Ovary (tissue), 7 donors: ENCODE measurements at regions not wholly inside any gene's neighbourhood (a gene's known extent, or its start where the extent isn't known, plus 50 kb on each side); places are given as distances from the start of the nearest gene placed in this dataset.

Experiments
- DNase-seq, 5 donors: peaks; one replicate each; pipeline ENCODE4 v3.0.0-alpha.2; 2019 to 2020
- H3K27ac ChIP-seq, 2 donors: fragments of 200-600 bp; one replicate each; pipeline versions ENCODE4 v1.5.1 to v1.8.0; 2019 to 2022
- H3K27me3 ChIP-seq: fragments of 200-600 bp; one replicate; pipeline ENCODE4 v1.8.0; 2022
- H3K36me3 ChIP-seq: fragments of 200-600 bp; sonication (generic); one replicate; pipeline ENCODE4 v1.5.1; 2019
- H3K4me1 ChIP-seq: one replicate; pipeline ENCODE4 v1.8.1; 2013; ENCODE audit warnings: mild to moderate bottlenecking, moderate library complexity; ENCODE audit not compliant: insufficient read depth
- H3K4me3 ChIP-seq: fragments of 200-600 bp; sonication (generic); one replicate; pipeline ENCODE4 v1.5.1; 2017
- H3K9me3 ChIP-seq, 2 donors: fragments of 200-600 bp in 1 of 2; sonication (generic) in 1 of 2; one replicate each; pipeline versions ENCODE4 v1.5.1 to v1.8.1; 2013 to 2019; ENCODE audit warnings: mild to moderate bottlenecking in 1 of 2, moderate library complexity in 1 of 2
- EP300 ChIP-seq: sonication (generic); formaldehyde crosslinking; IDR thresholded peaks from one replicate; pipeline ENCODE4 v1.6.1; 2017; ENCODE audit warnings: antibody characterized with exemption
- POLR2A ChIP-seq: fragments of 450-650 bp; IDR thresholded peaks from one replicate; pipeline ENCODE4 v1.6.1; 2017; ENCODE audit warnings: antibody characterized with exemption, mild to moderate bottlenecking, moderate library complexity
- WGBS, 3 donors: extraction: QIAGEN DNeasy Blood & Tissue Kit in 1 of 3; methylation state at CpG; one replicate each; pipeline versions ENCODE4 v1.1.5 to v1.1.7; 2013 to 2017; 5-methylcytosine and 5-hydroxymethylcytosine counted together
- intact Hi-C, 4 donors: fragments of 100-400 bp; cut with DNase I; formaldehyde crosslinking; loops; one replicate each; pipeline versions ENCODE4 v1.11.0 to v1.15.1; 2022 to 2023
- TF ChIP-seq, protein P1 (sequence below), 3 donors: fragments of 450-650 bp in 2 of 3; fragments of 200-600 bp in 1 of 3; IDR thresholded peaks; one replicate each; pipeline versions ENCODE4 v1.5.1 to v1.8.0; 2016 to 2022; ENCODE audit warnings: antibody characterized with exemption in 3 of 3, mild to moderate bottlenecking in 1 of 3
- donor health status: DM: no; HTN: no; CAD: no; lungs with moderate emphysema.
- donor health status: DM: no; HTN: no; CAD: no.
- donor health status: Bipolar disorder and iron deficiency.
- donor health status: DM: no; HTN: no; CAD: no.
- donor health status: DM: yes; HTN: yes; CAD: no.

- 79 to 90% (median 87%) methylated on average over 2 of the region's 2 CpGs for WGBS, 3 donors
- no peak for DNase-seq
- intact Hi-C loops: no loop called here
- H3K4me3 ChIP-seq: no peak overlapping the region
- no peak overlapping the region for H3K27ac ChIP-seq
- TF ChIP-seq, protein P1, sequence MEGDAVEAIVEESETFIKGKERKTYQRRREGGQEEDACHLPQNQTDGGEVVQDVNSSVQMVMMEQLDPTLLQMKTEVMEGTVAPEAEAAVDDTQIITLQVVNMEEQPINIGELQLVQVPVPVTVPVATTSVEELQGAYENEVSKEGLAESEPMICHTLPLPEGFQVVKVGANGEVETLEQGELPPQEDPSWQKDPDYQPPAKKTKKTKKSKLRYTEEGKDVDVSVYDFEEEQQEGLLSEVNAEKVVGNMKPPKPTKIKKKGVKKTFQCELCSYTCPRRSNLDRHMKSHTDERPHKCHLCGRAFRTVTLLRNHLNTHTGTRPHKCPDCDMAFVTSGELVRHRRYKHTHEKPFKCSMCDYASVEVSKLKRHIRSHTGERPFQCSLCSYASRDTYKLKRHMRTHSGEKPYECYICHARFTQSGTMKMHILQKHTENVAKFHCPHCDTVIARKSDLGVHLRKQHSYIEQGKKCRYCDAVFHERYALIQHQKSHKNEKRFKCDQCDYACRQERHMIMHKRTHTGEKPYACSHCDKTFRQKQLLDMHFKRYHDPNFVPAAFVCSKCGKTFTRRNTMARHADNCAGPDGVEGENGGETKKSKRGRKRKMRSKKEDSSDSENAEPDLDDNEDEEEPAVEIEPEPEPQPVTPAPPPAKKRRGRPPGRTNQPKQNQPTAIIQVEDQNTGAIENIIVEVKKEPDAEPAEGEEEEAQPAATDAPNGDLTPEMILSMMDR (IDR thresholded peaks at IDR 0.05): no peak
- TF ChIP-seq EP300 (no peak), POLR2A (no peak)
- H3K36me3 ChIP-seq: no peaks in the 10 kb centered on the region
- no peaks in the 10 kb centered on the region for H3K9me3 ChIP-seq
- H3K4me1 ChIP-seq: no peaks in the 10 kb centered on the region
- H3K27me3 ChIP-seq: no peaks in the 10 kb centered on the region
Observed at GRCh38 chr12:98235301-98235700, 280.1 kb upstream of the TMPO start.

DNA sequence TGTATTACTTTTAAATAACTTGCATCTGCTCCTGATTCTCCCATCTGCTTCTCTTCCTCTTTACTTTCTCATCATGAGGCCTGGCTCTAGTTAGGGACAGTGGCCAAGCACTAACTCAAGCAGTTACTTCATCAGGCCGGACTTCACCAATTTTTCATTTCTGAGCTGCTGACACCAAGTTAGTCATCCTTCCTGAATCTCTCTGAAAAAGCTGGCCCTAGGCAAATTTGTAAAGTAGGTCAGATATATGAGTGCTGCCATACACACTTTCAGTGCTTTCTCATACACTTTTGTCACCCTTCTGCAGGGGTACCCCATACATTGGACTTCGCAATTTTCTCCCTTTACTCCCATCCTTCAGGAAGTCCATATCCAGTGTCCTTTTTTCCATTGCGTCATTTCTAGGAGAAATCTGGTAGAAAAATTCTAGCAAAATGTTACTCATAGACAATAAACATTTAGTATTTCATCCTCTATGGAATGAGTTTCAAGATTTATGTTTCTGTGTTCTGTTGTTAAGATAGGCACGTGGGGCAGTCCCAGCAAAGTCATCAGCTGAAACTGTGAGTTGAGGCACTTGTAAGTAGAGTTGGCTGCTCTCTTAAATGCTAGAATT is 276.8 kb upstream of the TMPO start:
- Histone ChIP-seq H3K4me3 (no peak overlapping the region), H3K27ac (no peak overlapping the region), H3K4me1 (no peaks in the 10 kb centered on the region), H3K27me3 (no peaks in the 10 kb centered on the region), H3K36me3 (no peaks in the 10 kb centered on the region), H3K9me3 (no peaks in the 10 kb centered on the region)
- no peak for DNase-seq
- intact Hi-C loops: no loop called here
- WGBS, 3 donors: 57 to 64% (median 62%) methylated on average over 4 of the region's 4 CpGs
- TF ChIP-seq POLR2A: no peak
- TF ChIP-seq, protein P1 (IDR thresholded peaks at IDR 0.05): no peak
- no peak for TF ChIP-seq EP300

GRCh38 chr12:98243190-98243589 is 272.2 kb upstream of the TMPO start:
- no peaks in the 10 kb centered on the region for H3K4me1 ChIP-seq
- no peak overlapping the region for H3K4me3 ChIP-seq
- no peaks in the 10 kb centered on the region for H3K9me3 ChIP-seq
- intact Hi-C loops: no loop called here
- TF ChIP-seq EP300: no peak
- TF ChIP-seq POLR2A: no peak
- TF ChIP-seq, protein P1 (IDR thresholded peaks at IDR 0.05): no peak
- WGBS, 3 donors: 57 to 75% (median 67%) methylated on average over 1 of the region's 1 CpG
- H3K27me3 ChIP-seq: no peaks in the 10 kb centered on the region
- no peak overlapping the region for H3K27ac ChIP-seq
- no peaks in the 10 kb centered on the region for H3K36me3 ChIP-seq
- no peak for DNase-seq

DNA sequence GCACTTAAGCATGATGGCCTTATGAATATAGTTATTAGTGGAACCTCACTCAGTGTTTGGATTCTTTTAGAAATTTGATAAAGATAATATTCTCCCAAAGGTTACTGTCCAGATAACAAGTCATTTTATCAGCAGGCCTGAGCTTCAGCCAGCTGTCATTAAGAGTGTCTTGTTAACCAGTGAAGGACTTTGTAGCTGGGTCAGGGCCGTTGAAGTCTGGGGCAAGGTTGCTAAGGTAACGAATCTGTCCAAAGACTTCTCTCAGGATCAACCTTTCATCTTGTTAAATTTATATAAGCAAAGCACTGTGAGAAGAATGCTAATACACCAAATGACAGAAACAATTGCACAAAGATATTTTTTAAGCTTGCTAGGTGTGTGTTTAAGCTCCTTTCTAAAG is 271.3 kb upstream of the TMPO start:
- Histone ChIP-seq H3K4me1 (no peaks in the 10 kb centered on the region), H3K4me3 (no peak overlapping the region), H3K27me3 (no peaks in the 10 kb centered on the region), H3K9me3 (no peaks in the 10 kb centered on the region), H3K27ac (no peak overlapping the region), H3K36me3 (no peaks in the 10 kb centered on the region)
- TF ChIP-seq POLR2A: no peak
- TF ChIP-seq, protein P1 (IDR thresholded peaks at IDR 0.05): no peak
- intact Hi-C loops: no loop called here
- WGBS, 3 donors: 26 to 47% (median 33%) methylated on average over 2 of the region's 2 CpGs
- DNase-seq: no peak
